H9 (cell line): ENCODE measurements at regions not wholly inside any gene's neighbourhood (a gene's known extent, or its start where the extent isn't known, plus 50 kb on each side); places are given as distances from the start of the nearest gene placed in this dataset.

Experiments
- DNase-seq: peaks from one replicate; pipeline ENCODE4 v3.0.0-alpha.2; 2017
- H2AFZ ChIP-seq: one replicate; pipeline ENCODE4 v1.6.1; 2013; ENCODE audit warnings: mild to moderate bottlenecking, low read length, control low read depth, moderate library complexity
- H2AK5ac ChIP-seq: 2 replicates; pipeline ENCODE4 v1.6.1; 2013; ENCODE audit warnings: low read length, control low read depth, mixed read lengths; ENCODE audit not compliant: insufficient read length
- H2BK120ac ChIP-seq: one replicate; pipeline ENCODE4 v1.6.1; 2013; ENCODE audit warnings: low read depth, mild to moderate bottlenecking, low read length, control low read depth, inconsistent platforms; ENCODE audit not compliant: poor library complexity, severe bottlenecking
- H2BK12ac ChIP-seq: 2 replicates; pipeline ENCODE4 v1.6.1; 2013; ENCODE audit warnings: low read length, control low read depth, mixed read lengths, low read depth; ENCODE audit not compliant: insufficient read length
- H2BK15ac ChIP-seq: 2 replicates; pipeline ENCODE4 v1.6.1; 2013; ENCODE audit warnings: low read depth, low read length, control low read depth
- H2BK20ac ChIP-seq: one replicate; pipeline ENCODE4 v1.6.1; 2013; ENCODE audit warnings: low read depth, mild to moderate bottlenecking, low read length, control low read depth, inconsistent platforms; ENCODE audit not compliant: poor library complexity, severe bottlenecking
- H2BK5ac ChIP-seq: 2 replicates; pipeline ENCODE4 v1.6.1; 2013; ENCODE audit warnings: low read length, control low read depth, mixed read lengths; ENCODE audit not compliant: insufficient read length
- H3K14ac ChIP-seq: 2 replicates; pipeline ENCODE4 v1.6.1; 2013; ENCODE audit warnings: low read length, control low read depth; ENCODE audit not compliant: insufficient read depth
- H3K18ac ChIP-seq: 2 replicates; pipeline ENCODE4 v1.6.1; 2013; ENCODE audit warnings: low read depth, mild to moderate bottlenecking, mixed read lengths, low read length, control low read depth; ENCODE audit not compliant: insufficient read length
- H3K23ac ChIP-seq: 2 replicates; pipeline ENCODE4 v1.6.1; 2013; ENCODE audit warnings: low read length, control low read depth, mixed read lengths, low read depth; ENCODE audit not compliant: insufficient read length
- H3K23me2 ChIP-seq: 2 replicates; pipeline ENCODE4 v1.6.1; 2013; ENCODE audit warnings: low read depth, mild to moderate bottlenecking, mixed read lengths, low read length, control low read depth; ENCODE audit not compliant: insufficient read length, poor library complexity, severe bottlenecking
- H3K27ac ChIP-seq: 2 replicates; pipeline ENCODE4 v1.5.1; 2013; ENCODE audit warnings: low read length, control low read depth, mixed read lengths, low read depth; ENCODE audit not compliant: insufficient read length
- H3K27me3 ChIP-seq: 2 replicates; pipeline ENCODE4 v1.6.1; 2013; ENCODE audit warnings: low read length, control low read depth, inconsistent platforms; ENCODE audit not compliant: insufficient read depth
- H3K4ac ChIP-seq: 2 replicates; pipeline ENCODE4 v1.6.1; 2013; ENCODE audit warnings: low read depth, mild to moderate bottlenecking, control low read depth, inconsistent platforms, low read length, moderate library complexity
- H3K4me1 ChIP-seq: 2 replicates; pipeline ENCODE4 v1.6.1; 2013; ENCODE audit warnings: low read length, control low read depth, inconsistent platforms; ENCODE audit not compliant: insufficient read depth
- H3K4me2 ChIP-seq: 2 replicates; pipeline ENCODE4 v1.6.1; 2013; ENCODE audit warnings: low read length, control low read depth, mixed read lengths; ENCODE audit not compliant: insufficient read length, insufficient read depth
- H3K56ac ChIP-seq: 2 replicates; pipeline ENCODE4 v1.6.1; 2013; ENCODE audit warnings: low read depth, mild to moderate bottlenecking, mixed read lengths, low read length, control low read depth; ENCODE audit not compliant: insufficient read length
- H3K79me1 ChIP-seq: 2 replicates; pipeline ENCODE4 v1.6.1; 2013; ENCODE audit warnings: low read depth, mild to moderate bottlenecking, moderate library complexity, low read length, control low read depth, inconsistent platforms; ENCODE audit not compliant: insufficient read depth, poor library complexity, severe bottlenecking
- H3K79me2 ChIP-seq: 2 replicates; pipeline ENCODE4 v1.6.1; 2013; ENCODE audit warnings: low read length, control low read depth, inconsistent platforms; ENCODE audit not compliant: insufficient read depth
- H3K9ac ChIP-seq: 2 replicates; pipeline ENCODE4 v1.6.1; 2013; ENCODE audit warnings: low read length, control low read depth, mixed read lengths; ENCODE audit not compliant: insufficient read length; ENCODE audit errors: extremely low read depth
- H3K9me3 ChIP-seq: one replicate; pipeline ENCODE4 v1.6.1; 2013; ENCODE audit warnings: low read depth, low read length, inconsistent platforms; ENCODE audit not compliant: control insufficient read depth
- H3T11ph ChIP-seq: one replicate; pipeline ENCODE4 v1.6.1; 2013; ENCODE audit warnings: mild to moderate bottlenecking, low read length, control low read depth, inconsistent platforms
- H4K20me1 ChIP-seq: one replicate; pipeline ENCODE4 v1.6.1; 2013; ENCODE audit not compliant: control insufficient read depth, insufficient read length, insufficient read depth
- H4K5ac ChIP-seq: 2 replicates; pipeline ENCODE4 v1.6.1; 2013; ENCODE audit warnings: low read depth, mild to moderate bottlenecking, mixed read lengths, low read length, control low read depth; ENCODE audit not compliant: insufficient read length
- H4K8ac ChIP-seq: replicated peaks from 2 replicates; pipeline ENCODE4 v1.6.1; 2013; ENCODE audit warnings: low read length, control low read depth, mixed read lengths, low read depth; ENCODE audit not compliant: insufficient read length
- H4K91ac ChIP-seq: 2 replicates; pipeline ENCODE4 v1.6.1; 2013; ENCODE audit warnings: low read depth, mild to moderate bottlenecking, moderate library complexity, mixed read lengths, low read length, control low read depth; ENCODE audit not compliant: insufficient read length
- H3K27ac Mint-ChIP-seq, 3 experiments: 2 replicates in 2 of 3; 3 replicates in 1 of 3; pipeline ENCODE4 v1.8.0; 2020 to 2021; ENCODE audit warnings: mixed read lengths in 3 of 3, mild to moderate bottlenecking in 1 of 3, moderate library complexity in 1 of 3
- H3K27me3 Mint-ChIP-seq: 2 replicates; pipeline ENCODE4 v1.8.0; 2021; ENCODE audit warnings: low read depth, mild to moderate bottlenecking, moderate library complexity, mixed read lengths
- H3K36me3 Mint-ChIP-seq, 3 experiments: 2 replicates in 2 of 3; 3 replicates in 1 of 3; pipeline ENCODE4 v1.8.0; 2020 to 2021; ENCODE audit warnings: low read depth in 3 of 3, mixed read lengths in 3 of 3; ENCODE audit not compliant: insufficient read depth in 1 of 3
- H3K4me1 Mint-ChIP-seq, 2 experiments: 2 replicates each; pipeline ENCODE4 v1.8.0; 2020; ENCODE audit warnings: mixed read lengths in 2 of 2
- H3K4me3 Mint-ChIP-seq, 2 experiments: 2 replicates in 1 of 2; 3 replicates in 1 of 2; pipeline ENCODE4 v1.8.0; 2020 to 2021; ENCODE audit warnings: mild to moderate bottlenecking in 2 of 2, mixed read lengths in 2 of 2, moderate library complexity in 1 of 2
- H3K9me3 Mint-ChIP-seq, 2 experiments: 2 replicates in 1 of 2; 3 replicates in 1 of 2; pipeline ENCODE4 v1.8.0; 2020; ENCODE audit warnings: mild to moderate bottlenecking in 2 of 2, mixed read lengths in 2 of 2, moderate library complexity in 1 of 2
- WGBS: extraction: QIAGEN DNeasy Blood & Tissue Kit; methylation state at CpG from one replicate; pipeline ENCODE4 v1.1.7; 2013; ENCODE audit warnings: missing lambda C conversion rate, low lambda C conversion rate, mixed read lengths; ENCODE audit not compliant: insufficient read length; ENCODE audit errors: extremely low coverage; 5-methylcytosine and 5-hydroxymethylcytosine counted together
- TF ChIP-seq, protein P1 (sequence below): fragments of 200-600 bp; sonication (generic); conservative IDR thresholded peaks from 3 replicates; pipeline ENCODE4 v1.8.0; 2021; ENCODE audit warnings: antibody characterized with exemption, mild to moderate bottlenecking

DNA sequence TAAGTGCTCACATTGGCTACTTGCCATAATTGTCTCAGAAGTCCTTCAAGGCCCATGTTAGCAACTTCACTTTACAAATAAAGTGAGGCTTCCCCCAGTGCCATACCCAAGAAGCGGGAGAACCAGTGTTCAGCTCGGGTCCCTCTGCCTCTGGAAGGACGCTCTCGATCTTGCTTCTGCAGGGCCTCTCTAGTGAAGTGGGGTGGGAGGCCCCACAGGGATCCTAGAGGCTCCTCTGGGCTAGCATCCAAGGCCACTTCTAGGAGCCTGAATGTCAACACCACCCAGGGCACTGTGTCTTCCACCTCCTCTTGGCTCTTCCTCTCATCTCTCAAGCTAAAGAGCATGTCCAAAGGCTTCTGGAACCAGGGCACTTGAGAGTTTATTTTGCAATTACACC lies 282.5 kb downstream of the GADD45G start:
- H3K4me3 Mint-ChIP-seq = no peak overlapping the region; a peak in 1 of 5 replicates
- H2BK20ac ChIP-seq = no peak overlapping the region
- H3K14ac ChIP-seq = no peak overlapping the region
- H2AK5ac ChIP-seq = no peak overlapping the region
- no peaks in the 10 kb centered on the region for H3K27me3 ChIP-seq
- H3K4me2 ChIP-seq = no peak overlapping the region
- no peak overlapping the region for H3K27ac Mint-ChIP-seq
- DNase-seq = peak; percentile 6
- TF ChIP-seq, protein P1, sequence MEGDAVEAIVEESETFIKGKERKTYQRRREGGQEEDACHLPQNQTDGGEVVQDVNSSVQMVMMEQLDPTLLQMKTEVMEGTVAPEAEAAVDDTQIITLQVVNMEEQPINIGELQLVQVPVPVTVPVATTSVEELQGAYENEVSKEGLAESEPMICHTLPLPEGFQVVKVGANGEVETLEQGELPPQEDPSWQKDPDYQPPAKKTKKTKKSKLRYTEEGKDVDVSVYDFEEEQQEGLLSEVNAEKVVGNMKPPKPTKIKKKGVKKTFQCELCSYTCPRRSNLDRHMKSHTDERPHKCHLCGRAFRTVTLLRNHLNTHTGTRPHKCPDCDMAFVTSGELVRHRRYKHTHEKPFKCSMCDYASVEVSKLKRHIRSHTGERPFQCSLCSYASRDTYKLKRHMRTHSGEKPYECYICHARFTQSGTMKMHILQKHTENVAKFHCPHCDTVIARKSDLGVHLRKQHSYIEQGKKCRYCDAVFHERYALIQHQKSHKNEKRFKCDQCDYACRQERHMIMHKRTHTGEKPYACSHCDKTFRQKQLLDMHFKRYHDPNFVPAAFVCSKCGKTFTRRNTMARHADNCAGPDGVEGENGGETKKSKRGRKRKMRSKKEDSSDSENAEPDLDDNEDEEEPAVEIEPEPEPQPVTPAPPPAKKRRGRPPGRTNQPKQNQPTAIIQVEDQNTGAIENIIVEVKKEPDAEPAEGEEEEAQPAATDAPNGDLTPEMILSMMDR = no peak
- H4K91ac ChIP-seq = no peak overlapping the region
- no peaks in the 10 kb centered on the region for H3K4me1 ChIP-seq
- H4K8ac ChIP-seq = no peak overlapping the region
- H2BK15ac ChIP-seq = no peak overlapping the region
- no peaks in the 10 kb centered on the region for H3K23me2 ChIP-seq
- no peak overlapping the region for H2BK5ac ChIP-seq
- H3K4me1 Mint-ChIP-seq = peaks cover 4 to 9% of the 10 kb centered on the region in 2 experiments; a peak in 3 of 4 replicates
- WGBS = no CpG with 5 or more reads among the region's 4 CpGs
- H3K56ac ChIP-seq = no peak overlapping the region
- H3K23ac ChIP-seq = no peak overlapping the region
- peaks cover 3 to 10% of the 10 kb centered on the region in 2 experiments; a peak in 1 of 5 replicates for H3K9me3 Mint-ChIP-seq
- no peak overlapping the region for H4K5ac ChIP-seq
- H3K36me3 Mint-ChIP-seq = no peaks in the 10 kb centered on the region; a peak in 2 of 7 replicates
- H2BK120ac ChIP-seq = no peak overlapping the region
- H3K9me3 ChIP-seq = no peaks in the 10 kb centered on the region
- H3K4ac ChIP-seq = no peak overlapping the region
- H3K9ac ChIP-seq = no peak overlapping the region
- H3K79me2 ChIP-seq = no peaks in the 10 kb centered on the region
- no peak overlapping the region for H3K27ac ChIP-seq
- no peaks in the 10 kb centered on the region for H3K79me1 ChIP-seq
- H3K27me3 Mint-ChIP-seq = peaks cover 6% of the 10 kb centered on the region; the same call in 1 of the 2 replicates
- no peak overlapping the region for H2AFZ ChIP-seq
- no peaks in the 10 kb centered on the region for H4K20me1 ChIP-seq
- H2BK12ac ChIP-seq = no peak overlapping the region
- H3T11ph ChIP-seq = no peak overlapping the region
- H3K18ac ChIP-seq = no peak overlapping the region
